GM18867 (cell line): ENCODE measurements at regions not wholly inside any gene's neighbourhood (a gene's known extent, or its start where the extent isn't known, plus 50 kb on each side); places are given as distances from the start of the nearest gene placed in this dataset.
"Not testable (repeated sequence)": the region's sequence is repeated elsewhere in the genome, so short reads cannot be mapped to it uniquely, and the experiment has no call there.

Experiments
- ATAC-seq: cut with Tn5 transposase; IDR thresholded peaks from one replicate; pipeline ENCODE4 v1.9.1; 2021; ENCODE audit warnings: mild to moderate bottlenecking, moderate library complexity; ENCODE audit not compliant: unreplicated experiment

GRCh38 chr14:19240387-19240786 is 193.8 kb downstream of the POTEG start:
- not testable (repeated sequence) for ATAC-seq

- ATAC-seq = not testable (repeated sequence)
These were observed 192.7 kb downstream of the POTEG start for GRCh38 chr14:19241451-19241850.

GRCh38 chr14:19242529-19242928 is 191.6 kb downstream of the POTEG start:
- not testable (repeated sequence) for ATAC-seq

GRCh38 chr14:19266908-19267307 is 167.2 kb downstream of the POTEG start:
- not testable (repeated sequence) for ATAC-seq

- ATAC-seq = not testable (repeated sequence)
These were observed 166.5 kb downstream of the POTEG start for GRCh38 chr14:19267636-19268035.

- not testable (repeated sequence) for ATAC-seq
These were observed 166.0 kb downstream of the POTEG start for GRCh38 chr14:19268047-19268627.

GRCh38 chr14:19272235-19272634 is 161.9 kb downstream of the POTEG start:
- not testable (repeated sequence) for ATAC-seq

GRCh38 chr14:19289669-19290068 is 144.5 kb downstream of the POTEG start:
- ATAC-seq = not testable (repeated sequence)

- not testable (repeated sequence) for ATAC-seq
These were observed 133.9 kb downstream of the POTEG start for GRCh38 chr14:19300243-19300642.

GRCh38 chr14:19300838-19301237 is 133.3 kb downstream of the POTEG start:
- not testable (repeated sequence) for ATAC-seq

- not testable (repeated sequence) for ATAC-seq
These were observed 130.3 kb downstream of the POTEG start for GRCh38 chr14:19303844-19304243.

GRCh38 chr14:19304442-19304841 is 129.7 kb downstream of the POTEG start:
- ATAC-seq = not testable (repeated sequence)

- not testable (repeated sequence) for ATAC-seq
These were observed 129.2 kb downstream of the POTEG start for GRCh38 chr14:19304918-19305317.

GRCh38 chr14:19305776-19306175 is 128.4 kb downstream of the POTEG start:
- not testable (repeated sequence) for ATAC-seq

- not testable (repeated sequence) for ATAC-seq
These were observed 127.7 kb downstream of the POTEG start for GRCh38 chr14:19306405-19306804.

- peak; percentile 64 for ATAC-seq
These were observed 123.1 kb downstream of the POTEG start for GRCh38 chr14:19311023-19311422.

- not testable (repeated sequence) for ATAC-seq
These were observed 103.5 kb downstream of the POTEG start for GRCh38 chr14:19330678-19331077.

GRCh38 chr14:19337232-19338059 is 96.7 kb downstream of the POTEG start:
- ATAC-seq = peak; percentile 79

- ATAC-seq = peak; percentile 9
These were observed 96.1 kb downstream of the POTEG start for GRCh38 chr14:19338060-19338372.

- not testable (repeated sequence) for ATAC-seq
These were observed 93.2 kb downstream of the POTEG start for GRCh38 chr14:19340976-19341375.

- not testable (repeated sequence) for ATAC-seq
These were observed 92.5 kb downstream of the POTEG start for GRCh38 chr14:19341627-19342026.

GRCh38 chr14:19344261-19344660 is 89.9 kb downstream of the POTEG start:
- ATAC-seq = not testable (repeated sequence)
